Activated T-cell treated with anti-CD3 and anti-CD28 coated beads, Interleukin-2, amount 50 U/mL, for 48 hours (primary cell): ENCODE measurements at regions not wholly inside any gene's neighbourhood (a gene's known extent, or its start where the extent isn't known, plus 50 kb on each side); places are given as distances from the start of the nearest gene placed in this dataset.

Experiments used
- DNase-seq, 2 experiments: peaks; one replicate each; pipeline ENCODE4 v3.0.0-alpha.2; 2020

DNA sequence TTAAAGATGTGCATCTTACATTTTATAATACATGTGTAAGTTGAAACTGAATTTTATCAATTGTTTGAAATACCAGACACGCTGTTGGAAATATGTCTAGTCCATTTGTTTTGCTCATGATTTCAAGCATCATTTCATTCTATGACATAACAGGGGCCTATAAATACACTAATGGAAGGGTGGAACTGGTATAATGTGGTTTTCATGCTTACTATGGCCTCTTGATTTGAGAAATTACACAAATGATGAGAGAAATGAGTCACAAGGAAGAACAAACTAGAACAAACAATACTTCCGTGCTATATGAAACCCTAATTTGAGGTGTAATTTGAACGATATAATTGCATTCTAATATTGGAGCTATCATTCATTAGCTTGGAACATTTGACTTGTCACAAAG, 663.4 kb downstream of the SLC16A7 start:
- DNase-seq = no peak

DNA sequence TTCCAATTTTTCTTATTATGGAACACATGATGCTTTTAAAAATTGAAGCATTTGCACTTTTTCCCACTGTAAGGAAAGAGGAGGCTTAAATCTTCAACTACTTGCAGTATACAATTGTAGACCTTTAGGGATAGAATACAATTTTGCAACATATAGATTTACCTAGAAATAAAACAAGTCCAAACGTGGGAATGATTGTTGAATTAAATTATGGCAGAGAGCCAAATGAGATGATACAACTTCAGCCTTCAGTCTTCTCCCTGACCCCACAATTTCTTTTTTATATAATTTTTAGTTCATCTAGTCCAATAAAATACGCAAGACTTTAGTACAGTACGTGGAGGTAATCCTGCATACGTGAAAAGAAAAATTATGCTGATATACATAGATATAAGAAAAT, 666.5 kb downstream of the SLC16A7 start:
- no peak for DNase-seq

- no peak for DNase-seq
Measured at GRCh38 chr12:60263161-60263560, 667.3 kb downstream of the SLC16A7 start.

DNA sequence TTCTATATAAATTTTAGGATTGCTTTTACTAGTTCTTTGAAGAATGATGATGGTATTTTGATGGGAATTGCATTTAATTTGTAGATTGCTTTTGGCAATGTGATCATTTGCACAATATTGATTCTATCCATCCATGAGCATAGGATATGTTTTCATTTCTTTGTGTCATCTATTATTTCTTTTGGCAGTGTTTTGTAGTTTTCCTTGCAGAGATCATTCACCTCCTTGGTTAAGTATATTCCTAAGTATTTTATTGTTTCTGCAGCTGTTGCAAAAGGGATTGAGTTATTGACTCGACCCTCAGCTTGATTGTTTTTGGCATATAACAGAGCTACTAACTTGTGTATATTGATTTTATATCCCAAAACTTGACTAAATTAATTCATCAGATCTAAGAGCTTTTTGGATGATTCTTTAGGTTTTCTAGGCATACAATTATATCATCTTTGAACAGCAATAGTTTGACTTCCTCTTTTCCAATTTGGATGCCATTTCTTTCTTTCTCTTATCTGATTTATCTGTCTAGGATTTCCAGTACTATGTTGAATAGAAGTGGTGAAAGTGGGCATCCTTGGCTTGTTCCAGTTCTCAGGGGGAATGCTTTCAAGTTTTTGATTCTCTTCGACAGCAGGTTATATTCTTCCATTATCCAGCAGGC, 668.1 kb downstream of the SLC16A7 start:
- DNase-seq = no peak

DNA sequence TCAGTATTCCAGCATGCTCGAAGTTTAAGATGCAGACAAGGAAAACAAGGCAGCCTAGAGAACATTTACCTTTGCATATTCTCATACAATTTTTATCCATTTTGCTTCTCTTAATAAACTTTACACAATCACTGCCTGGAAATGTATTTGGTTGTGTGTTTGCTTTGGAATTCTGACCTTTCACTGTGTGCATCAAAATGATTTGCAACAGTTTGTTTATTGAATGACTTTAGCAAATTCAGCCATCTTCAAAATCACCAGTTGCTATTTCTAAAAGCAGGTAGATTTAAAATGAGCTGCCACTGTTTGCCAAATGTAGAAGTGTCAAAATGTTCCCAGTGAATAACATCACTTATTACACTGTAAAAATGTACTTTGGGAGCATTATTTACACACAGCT, 669.9 kb downstream of the SLC16A7 start:
- no peak for DNase-seq

- no peak for DNase-seq
Measured at GRCh38 chr12:60266381-60266852, 670.6 kb downstream of the SLC16A7 start.

- no peak for DNase-seq
Measured at GRCh38 chr12:60269611-60270269, 673.9 kb downstream of the SLC16A7 start.

GRCh38 chr12:60271816-60272215, 676.0 kb downstream of the SLC16A7 start:
- DNase-seq = no peak

- no peak for DNase-seq
Measured at GRCh38 chr12:60278209-60278608, 682.4 kb downstream of the SLC16A7 start.

DNA sequence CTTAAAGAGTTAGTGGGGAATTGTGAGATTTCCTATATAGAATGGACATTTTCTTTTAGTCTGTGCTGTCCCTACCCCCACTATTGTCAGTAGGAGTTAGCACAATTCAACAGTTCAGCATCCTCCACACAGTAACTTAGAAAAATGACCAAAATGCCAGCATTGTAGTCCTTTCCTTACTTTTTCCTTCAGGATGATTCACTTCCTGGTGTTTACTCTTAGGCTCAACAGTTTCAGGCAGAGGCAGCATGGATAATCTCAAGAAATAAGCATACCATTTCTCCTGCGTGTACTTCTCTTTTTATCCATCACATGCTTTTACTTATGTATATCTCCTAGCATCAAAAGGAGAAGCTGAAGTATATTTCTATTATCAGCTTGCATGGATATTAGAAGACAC, 683.4 kb downstream of the SLC16A7 start:
- no peak for DNase-seq

- no peak for DNase-seq
Measured at GRCh38 chr12:60281522-60281921, 685.7 kb downstream of the SLC16A7 start.

- no peak for DNase-seq
Measured at GRCh38 chr12:60290532-60290931, 694.7 kb downstream of the SLC16A7 start.

DNA sequence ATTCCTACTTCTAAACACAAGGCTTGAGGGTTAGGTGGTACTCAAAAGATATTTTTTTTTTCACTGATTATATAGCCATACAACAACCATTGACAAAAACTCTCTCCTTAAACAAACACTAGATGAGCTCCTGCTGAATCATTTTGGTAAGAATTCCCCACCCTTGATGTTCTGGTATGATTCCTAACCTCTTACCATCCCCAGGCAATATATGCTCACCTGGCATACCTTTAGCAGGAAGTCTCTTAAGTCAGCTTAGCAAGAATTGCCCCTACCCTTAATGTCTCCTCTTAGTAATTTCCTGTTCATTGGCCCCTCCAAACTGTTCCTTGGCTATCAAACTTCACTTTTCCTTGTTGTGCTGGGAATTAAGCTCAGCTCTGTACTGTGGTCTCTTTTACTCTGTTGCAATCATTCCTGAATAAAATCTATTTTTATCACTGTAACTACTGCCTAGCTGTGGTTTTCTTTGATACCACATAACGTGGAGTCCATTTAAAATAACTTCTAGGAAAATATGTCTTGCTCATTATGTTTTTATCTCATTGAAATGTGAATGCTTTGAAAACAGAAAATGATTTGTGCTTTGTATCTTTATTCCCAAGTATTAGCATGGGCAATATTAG, 712.6 kb downstream of the SLC16A7 start:
- DNase-seq = no peak

- DNase-seq = no peak
Measured at GRCh38 chr12:60311940-60312339, 716.1 kb downstream of the SLC16A7 start.

GRCh38 chr12:60317361-60317760, 721.5 kb downstream of the SLC16A7 start:
- no peak for DNase-seq

GRCh38 chr12:60324746-60325145, 728.9 kb downstream of the SLC16A7 start:
- DNase-seq = no peak

GRCh38 chr12:60333461-60333860, 737.6 kb downstream of the SLC16A7 start:
- no peak for DNase-seq

DNA sequence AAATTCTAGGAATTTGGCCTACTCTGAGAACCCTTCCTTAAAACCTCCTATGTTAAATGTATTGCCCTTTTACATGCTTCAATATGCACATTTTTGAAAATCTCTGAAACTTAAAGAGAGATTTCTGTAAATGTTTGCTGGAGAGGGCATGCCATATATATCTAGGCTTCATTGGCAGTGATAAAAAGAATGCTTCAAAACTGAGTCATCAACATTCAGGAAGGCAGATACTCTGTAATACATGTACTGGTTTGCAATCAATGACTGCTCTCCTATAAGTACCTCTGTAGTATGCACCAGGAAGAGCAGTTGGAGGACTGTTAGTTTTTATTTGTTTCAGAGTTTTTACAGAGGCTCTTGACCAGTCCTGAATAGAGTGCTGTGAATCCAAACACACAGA, 739.9 kb downstream of the SLC16A7 start:
- no peak for DNase-seq

- no peak for DNase-seq
Measured at GRCh38 chr12:60337839-60338549, 742.2 kb downstream of the SLC16A7 start.

DNA sequence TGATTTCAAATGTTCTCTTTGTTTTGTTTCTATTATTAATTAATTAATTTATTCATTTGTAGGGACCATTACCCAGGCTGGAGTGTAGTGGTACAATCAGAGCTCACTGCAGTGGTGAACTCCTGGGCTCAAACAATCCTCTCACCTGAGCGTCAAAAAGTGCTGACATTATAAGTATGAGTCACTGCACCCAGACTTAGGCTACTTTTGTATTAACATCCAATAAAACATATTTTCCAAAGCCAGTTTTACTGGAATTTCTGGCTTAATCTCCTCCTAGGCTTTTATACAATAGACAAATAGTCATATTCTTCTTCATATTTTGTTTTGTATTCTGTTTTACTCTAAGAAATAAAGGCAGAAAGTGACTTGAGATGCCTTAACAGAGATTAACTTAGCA, 749.6 kb downstream of the SLC16A7 start:
- DNase-seq = no peak

- no peak for DNase-seq
Measured at GRCh38 chr12:60349232-60349978, 753.6 kb downstream of the SLC16A7 start.

DNA sequence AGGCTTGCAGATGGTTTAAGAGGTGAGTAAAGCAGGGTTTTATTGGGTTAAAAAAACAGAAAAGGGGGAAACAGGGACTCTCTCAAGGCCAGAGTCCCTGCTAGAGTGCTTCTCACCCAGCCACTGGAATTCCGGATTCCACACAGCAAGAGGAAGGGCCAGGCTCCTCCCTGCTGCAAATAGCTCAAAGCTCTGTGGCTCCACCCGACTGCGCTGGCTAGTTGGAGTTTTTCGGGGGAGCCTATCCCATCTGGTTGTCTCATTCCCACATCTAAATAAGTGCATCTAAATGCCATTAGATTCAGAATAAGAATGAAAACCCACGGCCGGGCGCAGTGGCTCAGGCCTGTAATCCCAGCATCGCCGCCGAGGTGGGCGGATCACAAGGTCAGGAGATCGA, 791.5 kb downstream of the SLC16A7 start:
- DNase-seq = no peak

DNA sequence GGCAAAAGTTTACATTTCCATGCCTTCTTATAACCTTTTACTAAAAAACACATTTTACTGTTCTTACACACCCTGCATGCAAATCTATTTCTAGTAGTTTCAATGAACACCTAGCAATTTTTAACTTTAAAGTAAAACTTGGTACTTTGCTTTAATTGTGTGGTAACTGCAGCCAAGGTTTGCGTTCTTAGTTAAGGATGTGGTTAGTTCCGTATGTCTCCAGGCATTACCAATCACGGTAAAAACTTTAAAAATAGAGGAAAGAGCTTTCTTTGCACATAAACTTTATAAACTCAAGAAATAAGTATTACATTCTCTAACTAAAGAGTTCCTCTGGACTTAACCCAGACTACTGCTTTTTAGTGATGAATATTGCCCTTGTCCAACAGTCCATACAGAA, 795.2 kb downstream of the SLC16A7 start:
- no peak for DNase-seq
